ENCODE measurements at regions not wholly inside any gene's neighbourhood (a gene's known extent, or its start where the extent isn't known, plus 50 kb on each side); places are given as distances from the start of the nearest gene placed in this dataset.

- Histone ChIP-seq H3K4me3 (ENCODE audit: low read depth in 1 of 2, low read length in 1 of 2) (no peak overlapping the region), H3K27ac (no peak overlapping the region), H3K27me3 (peaks cover 93% of the 10 kb centered on the region), H3K4me1 (ENCODE audit: control insufficient read depth in 1 of 2, insufficient read depth in 1 of 2, low read depth in 1 of 2, low read length in 1 of 2) (no peaks in the 10 kb centered on the region), H3K9me3 (no peaks in the 10 kb centered on the region), H3K36me3 (no peaks in the 10 kb centered on the region)
- no peak for TF ChIP-seq CTCF (IDR thresholded peaks at IDR 0.05)
Observed at GRCh38 chr7:25886387-25887240, 265.4 kb upstream of the NFE2L3 start.

- Histone ChIP-seq H3K27me3 (peaks cover 89% of the 10 kb centered on the region), H3K27ac (no peak overlapping the region), H3K36me3 (no peaks in the 10 kb centered on the region), H3K4me3 (ENCODE audit: low read depth in 1 of 2, low read length in 1 of 2) (no peak overlapping the region), H3K9me3 (no peaks in the 10 kb centered on the region), H3K4me1 (ENCODE audit: control insufficient read depth in 1 of 2, insufficient read depth in 1 of 2, low read depth in 1 of 2, low read length in 1 of 2) (no peaks in the 10 kb centered on the region)
- no peak for TF ChIP-seq CTCF (IDR thresholded peaks at IDR 0.05)
Observed at GRCh38 chr7:25887266-25887665, 264.7 kb upstream of the NFE2L3 start.

- Histone ChIP-seq H3K27me3 (peaks cover 82% of the 10 kb centered on the region), H3K36me3 (no peaks in the 10 kb centered on the region), H3K27ac (no peak overlapping the region), H3K4me1 (ENCODE audit: control insufficient read depth in 1 of 2, insufficient read depth in 1 of 2, low read depth in 1 of 2, low read length in 1 of 2) (peaks cover 3 to 4% of the 10 kb centered on the region in 2 experiments), H3K4me3 (ENCODE audit: low read depth in 1 of 2, low read length in 1 of 2) (no peak overlapping the region), H3K9me3 (no peaks in the 10 kb centered on the region)
- no peak for TF ChIP-seq CTCF (IDR thresholded peaks at IDR 0.05)
Observed at GRCh38 chr7:25887795-25888559, 264.0 kb upstream of the NFE2L3 start.

- Histone ChIP-seq H3K4me3 (ENCODE audit: low read depth in 1 of 2, low read length in 1 of 2) (no peak overlapping the region), H3K9me3 (no peaks in the 10 kb centered on the region), H3K27ac (no peak overlapping the region), H3K4me1 (ENCODE audit: control insufficient read depth in 1 of 2, insufficient read depth in 1 of 2, low read depth in 1 of 2, low read length in 1 of 2) (peaks cover 6 to 8% of the 10 kb centered on the region in 2 experiments), H3K36me3 (no peaks in the 10 kb centered on the region), H3K27me3 (peaks cover 79% of the 10 kb centered on the region)
- no peak for TF ChIP-seq CTCF (IDR thresholded peaks at IDR 0.05)
Observed at GRCh38 chr7:25889765-25890164, 262.2 kb upstream of the NFE2L3 start.

- no peaks in the 10 kb centered on the region for H3K9me3 ChIP-seq
- TF ChIP-seq CTCF (IDR thresholded peaks at IDR 0.05), result no peak
Observed at GRCh38 chr7:25891591-25891990, 260.4 kb upstream of the NFE2L3 start.

More at GRCh38 chr7:25891591-25891990, 260.4 kb upstream of the NFE2L3 start:
- no peak overlapping the region for H3K27ac ChIP-seq
- no peaks in the 10 kb centered on the region for H3K36me3 ChIP-seq
- H3K4me3 ChIP-seq (ENCODE audit: low read depth in 1 of 2, low read length in 1 of 2), result no peak overlapping the region
- H3K27me3 ChIP-seq, result peaks cover 83% of the 10 kb centered on the region
- H3K4me1 ChIP-seq (ENCODE audit: control insufficient read depth in 1 of 2, insufficient read depth in 1 of 2, low read depth in 1 of 2, low read length in 1 of 2), result peaks cover 15% of the 10 kb centered on the region in 2 experiments

All from neutrophil (primary cell).